Trophoblast cell (in vitro differentiated cells and primary cell): ENCODE measurements at regions not wholly inside any gene's neighbourhood (a gene's known extent, or its start where the extent isn't known, plus 50 kb on each side); places are given as distances from the start of the nearest gene placed in this dataset.

Source experiments
- DNase-seq, 2 donors: peaks; one replicate each; pipeline ENCODE4 v3.0.0-alpha.2; 2016
- H2AFZ ChIP-seq: 2 replicates; pipeline ENCODE4 v1.6.1; 2013; ENCODE audit warnings: low read length, moderate library complexity, mild to moderate bottlenecking; ENCODE audit not compliant: insufficient read depth, poor library complexity
- H2AK5ac ChIP-seq: 2 replicates; pipeline ENCODE4 v1.6.1; 2013; ENCODE audit warnings: mild to moderate bottlenecking, low read length
- H2BK120ac ChIP-seq: 2 replicates; pipeline ENCODE4 v1.6.1; 2013; ENCODE audit warnings: low read length, mild to moderate bottlenecking, moderate library complexity; ENCODE audit not compliant: insufficient read depth, poor library complexity
- H2BK12ac ChIP-seq: 2 replicates; pipeline ENCODE4 v1.6.1; 2013; ENCODE audit warnings: mild to moderate bottlenecking, low read length, moderate library complexity
- H2BK5ac ChIP-seq: 2 replicates; pipeline ENCODE4 v1.6.1; 2013; ENCODE audit warnings: low read length, low read depth, moderate library complexity, mild to moderate bottlenecking; ENCODE audit not compliant: poor library complexity
- H3K14ac ChIP-seq: 2 replicates; pipeline ENCODE4 v1.6.1; 2013; ENCODE audit warnings: mild to moderate bottlenecking, low read length
- H3K18ac ChIP-seq: 2 replicates; pipeline ENCODE4 v1.6.1; 2013; ENCODE audit warnings: mild to moderate bottlenecking, low read length
- H3K23ac ChIP-seq: 2 replicates; pipeline ENCODE4 v1.6.1; 2013; ENCODE audit warnings: low read length
- H3K27ac ChIP-seq: 2 replicates; pipeline ENCODE4 v1.5.1; 2013; ENCODE audit warnings: low read depth, mild to moderate bottlenecking, inconsistent platforms, low read length, moderate library complexity
- H3K27me3 ChIP-seq: 2 replicates; pipeline ENCODE4 v1.6.1; 2013; ENCODE audit warnings: inconsistent platforms, mild to moderate bottlenecking, low read length, moderate library complexity; ENCODE audit not compliant: insufficient read depth
- H3K36me3 ChIP-seq, 2 experiments: 1 replicate in 1 of 2; 2 replicates in 1 of 2; pipeline ENCODE4 v1.6.1; 2013; ENCODE audit warnings: low read length in 2 of 2, mild to moderate bottlenecking in 2 of 2, moderate library complexity in 1 of 2; ENCODE audit not compliant: insufficient read depth in 2 of 2, control insufficient read depth in 1 of 2
- H3K4ac ChIP-seq: 2 replicates; pipeline ENCODE4 v1.6.1; 2013; ENCODE audit warnings: low read depth, mild to moderate bottlenecking, low read length, moderate library complexity
- H3K4me1 ChIP-seq, 2 experiments: 1 replicate in 1 of 2; 2 replicates in 1 of 2; pipeline ENCODE4 v1.6.1; 2013; ENCODE audit warnings: low read length in 2 of 2, mild to moderate bottlenecking in 2 of 2, moderate library complexity in 1 of 2; ENCODE audit not compliant: insufficient read depth in 2 of 2, control insufficient read depth in 1 of 2
- H3K4me2 ChIP-seq: 2 replicates; pipeline ENCODE4 v1.6.1; 2013; ENCODE audit warnings: inconsistent platforms, mild to moderate bottlenecking, low read length, moderate library complexity
- H3K4me3 ChIP-seq: 2 replicates; pipeline ENCODE4 v1.5.1; 2013; ENCODE audit warnings: mild to moderate bottlenecking, low read depth, low read length, inconsistent platforms
- H3K79me1 ChIP-seq: one replicate; pipeline ENCODE4 v1.6.1; 2013; ENCODE audit warnings: low read length
- H3K79me2 ChIP-seq: 2 replicates; pipeline ENCODE4 v1.6.1; 2013; ENCODE audit warnings: low read length, mild to moderate bottlenecking; ENCODE audit not compliant: control insufficient read depth, insufficient read depth, poor library complexity
- H3K9ac ChIP-seq: 2 replicates; pipeline ENCODE4 v1.6.1; 2013; ENCODE audit warnings: mild to moderate bottlenecking, low read length
- H3K9me3 ChIP-seq: 2 replicates; pipeline ENCODE4 v1.6.1; 2013; ENCODE audit warnings: low read depth, mild to moderate bottlenecking, control low read depth, inconsistent platforms, low read length; ENCODE audit not compliant: insufficient read depth
- H4K12ac ChIP-seq: 2 replicates; pipeline ENCODE4 v1.6.1; 2013; ENCODE audit warnings: low read depth, mild to moderate bottlenecking, low read length, moderate library complexity
- H4K8ac ChIP-seq: 2 replicates; pipeline ENCODE4 v1.6.1; 2013; ENCODE audit warnings: low read depth, mild to moderate bottlenecking, low read length, moderate library complexity
- H4K91ac ChIP-seq: one replicate; pipeline ENCODE4 v1.6.1; 2013; ENCODE audit warnings: low read depth, mild to moderate bottlenecking, low read length, moderate library complexity
- WGBS: extraction: QIAGEN DNeasy Blood & Tissue Kit; methylation state at CpG from one replicate; pipeline ENCODE4 v1.1.7; 2013; ENCODE audit warnings: missing lambda C conversion rate; ENCODE audit not compliant: insufficient read length, insufficient coverage; ENCODE audit errors: extremely low coverage; 5-methylcytosine and 5-hydroxymethylcytosine counted together

GRCh38 chr1:119250299-119250698 lies 109.8 kb upstream of the WARS2 start:
- Histone ChIP-seq H4K8ac (no peak overlapping the region), H3K14ac (no peak overlapping the region), H3K79me1 (no peaks in the 10 kb centered on the region), H3K23ac (no peak overlapping the region), H3K79me2 (no peaks in the 10 kb centered on the region), H3K4me1 (no peaks in the 10 kb centered on the region), H3K36me3 (no peaks in the 10 kb centered on the region), H3K27ac (no peak overlapping the region), H4K12ac (no peak overlapping the region), H3K4me3 (no peak overlapping the region), H3K4me2 (no peak overlapping the region), H3K9ac (no peak overlapping the region), H2BK120ac (no peak overlapping the region), H4K91ac (no peak overlapping the region), H2BK5ac (no peak overlapping the region), H2AK5ac (no peak overlapping the region), H3K18ac (no peak overlapping the region), H2AFZ (no peak overlapping the region), H2BK12ac (no peak overlapping the region), H3K9me3 (no peaks in the 10 kb centered on the region), H3K27me3 (no peaks in the 10 kb centered on the region), H3K4ac (no peak overlapping the region)
- no CpG with 5 or more reads among the region's 1 CpG for WGBS
- no peak for DNase-seq

- H3K9me3 ChIP-seq = no peaks in the 10 kb centered on the region
- no peak overlapping the region for H4K12ac ChIP-seq
- DNase-seq = no peak
- WGBS = no CpG with 5 or more reads among the region's 3 CpGs
- no peak overlapping the region for H2BK5ac ChIP-seq
- H3K14ac ChIP-seq = no peak overlapping the region
- H3K9ac ChIP-seq = no peak overlapping the region
- no peak overlapping the region for H3K4me3 ChIP-seq
- H3K36me3 ChIP-seq = no peaks in the 10 kb centered on the region
- no peak overlapping the region for H3K23ac ChIP-seq
- no peaks in the 10 kb centered on the region for H3K4me1 ChIP-seq
- no peak overlapping the region for H3K4ac ChIP-seq
- H4K8ac ChIP-seq = no peak overlapping the region
- H4K91ac ChIP-seq = no peak overlapping the region
- H3K27ac ChIP-seq = no peak overlapping the region
- no peak overlapping the region for H3K18ac ChIP-seq
- H2AFZ ChIP-seq = no peak overlapping the region
- no peak overlapping the region for H2AK5ac ChIP-seq
- no peaks in the 10 kb centered on the region for H3K79me2 ChIP-seq
- no peaks in the 10 kb centered on the region for H3K27me3 ChIP-seq
- H2BK12ac ChIP-seq = no peak overlapping the region
- no peaks in the 10 kb centered on the region for H3K79me1 ChIP-seq
- H3K4me2 ChIP-seq = no peak overlapping the region
- no peak overlapping the region for H2BK120ac ChIP-seq
Observed at GRCh38 chr1:119251751-119252150, 111.3 kb upstream of the WARS2 start.

- Histone ChIP-seq H4K91ac (no peak overlapping the region), H2BK120ac (no peak overlapping the region), H3K9me3 (no peaks in the 10 kb centered on the region), H3K4me2 (no peak overlapping the region), H3K18ac (no peak overlapping the region), H4K8ac (no peak overlapping the region), H3K4ac (no peak overlapping the region), H3K23ac (no peak overlapping the region), H4K12ac (no peak overlapping the region), H3K79me2 (no peaks in the 10 kb centered on the region), H2BK5ac (no peak overlapping the region), H3K27me3 (no peaks in the 10 kb centered on the region), H3K27ac (no peak overlapping the region), H2AK5ac (no peak overlapping the region), H3K9ac (no peak overlapping the region), H3K14ac (no peak overlapping the region), H3K79me1 (no peaks in the 10 kb centered on the region), H2AFZ (no peak overlapping the region), H2BK12ac (no peak overlapping the region), H3K4me3 (no peak overlapping the region), H3K4me1 (no peaks in the 10 kb centered on the region), H3K36me3 (no peaks in the 10 kb centered on the region)
- whole genome bisulfite sequencing = no CpG with 5 or more reads among the region's 1 CpG
- no peak for DNase-seq
Observed at GRCh38 chr1:119253366-119253765, 112.9 kb upstream of the WARS2 start.

- no peak for DNase-seq
- Histone ChIP-seq H3K9ac (no peak overlapping the region), H3K14ac (no peak overlapping the region), H2BK5ac (no peak overlapping the region), H3K36me3 (no peaks in the 10 kb centered on the region), H3K18ac (no peak overlapping the region), H2BK12ac (no peak overlapping the region), H3K23ac (no peak overlapping the region), H3K4ac (no peak overlapping the region), H3K27me3 (no peaks in the 10 kb centered on the region), H4K8ac (no peak overlapping the region), H3K9me3 (no peaks in the 10 kb centered on the region), H2AFZ (no peak overlapping the region), H3K4me1 (no peaks in the 10 kb centered on the region), H3K27ac (no peak overlapping the region), H3K4me3 (no peak overlapping the region), H2BK120ac (no peak overlapping the region), H3K79me1 (no peaks in the 10 kb centered on the region), H3K79me2 (no peaks in the 10 kb centered on the region), H4K91ac (no peak overlapping the region), H4K12ac (no peak overlapping the region), H3K4me2 (no peak overlapping the region), H2AK5ac (no peak overlapping the region)
- WGBS = no CpG with 5 or more reads among the region's 3 CpGs
Observed at GRCh38 chr1:119254067-119254720, 113.7 kb upstream of the WARS2 start.
